ENCODE measurements at regions not wholly inside any gene's neighbourhood (a gene's known extent, or its start where the extent isn't known, plus 50 kb on each side); places are given as distances from the start of the nearest gene placed in this dataset.

GRCh38 chr22:25354456-25354855, 135.0 kb downstream of the CRYBB2 start (continued):
- TF ChIP-seq FOXA1 (IDR thresholded peaks at IDR 0.05) (no peak), NR2F2 (IDR thresholded peaks at IDR 0.05) (no peak)

- H3K27me3 ChIP-seq (ENCODE audit: control insufficient read depth in 4 of 4, insufficient read depth in 4 of 4, low read length in 3 of 4) = no peaks in the 10 kb centered on the region
- no peak for DNase-seq (ENCODE audit: low spot score)
- WGBS = 91% methylated on average over 10 of the region's 10 CpGs
- H3K4me3 ChIP-seq (ENCODE audit: low read depth in 1 of 3, low read length in 3 of 3) = no peak overlapping the region
- H3K4me1 ChIP-seq (ENCODE audit: control insufficient read depth in 4 of 4, insufficient read depth in 4 of 4, low read length in 3 of 4) = no peaks in the 10 kb centered on the region
- H3K27ac ChIP-seq (ENCODE audit: low read depth in 1 of 2, low read length in 2 of 2) = no peak overlapping the region
- no peak overlapping the region for H3K9ac ChIP-seq (ENCODE audit: low read depth in 1 of 2, low read length in 2 of 2)
- no peaks in the 10 kb centered on the region for H3K9me3 ChIP-seq (ENCODE audit: control insufficient read depth in 4 of 4, low read length in 3 of 4)
- no peak for TF ChIP-seq FOXA2 (IDR thresholded peaks at IDR 0.05)
- no peak for TF ChIP-seq YY1 (IDR thresholded peaks at IDR 0.05)
- TF ChIP-seq FOXA1 (IDR thresholded peaks at IDR 0.05) = no peak
- TF ChIP-seq CTCF (IDR thresholded peaks at IDR 0.05; ENCODE audit: low read depth, low read length, missing input control) = no peak
- TF ChIP-seq NR2F2 (IDR thresholded peaks at IDR 0.05) = no peak
- TF ChIP-seq HNF4A (conservative IDR thresholded peaks at IDR 0.05) = no peak
- TF ChIP-seq SP1 (IDR thresholded peaks at IDR 0.05) = no peak
- TF ChIP-seq ATF3 (IDR thresholded peaks at IDR 0.05) = no peak
- TF ChIP-seq GABPA (IDR thresholded peaks at IDR 0.05 in 1 of 2, conservative IDR thresholded peaks at IDR 0.05 in 1 of 2) = no peak
- no peak for TF ChIP-seq TAF1 (conservative IDR thresholded peaks at IDR 0.05)
- TF ChIP-seq ZBTB33 (IDR thresholded peaks at IDR 0.05) = no peak
- H3K36me3 ChIP-seq (ENCODE audit: control insufficient read depth in 4 of 4, insufficient read depth in 3 of 4, low read depth in 1 of 4, low read length in 3 of 4) = peaks cover 23 to 53% (median 24%) of the 10 kb centered on the region in 4 donors
Measured at GRCh38 chr22:25357132-25357455, 137.7 kb downstream of the CRYBB2 start.

- H3K27me3 ChIP-seq (ENCODE audit: control insufficient read depth in 4 of 4, insufficient read depth in 4 of 4, low read length in 3 of 4) = no peaks in the 10 kb centered on the region
- DNase-seq (ENCODE audit: low spot score) = no peak
- 90% methylated on average over 7 of the region's 7 CpGs for WGBS
- no peak overlapping the region for H3K27ac ChIP-seq (ENCODE audit: low read depth in 1 of 2, low read length in 2 of 2)
- H3K4me1 ChIP-seq (ENCODE audit: control insufficient read depth in 4 of 4, insufficient read depth in 4 of 4, low read length in 3 of 4) = no peaks in the 10 kb centered on the region
- no peak for TF ChIP-seq CTCF (IDR thresholded peaks at IDR 0.05; ENCODE audit: low read depth, low read length, missing input control)
- no peak for TF ChIP-seq REST (IDR thresholded peaks at IDR 0.05)
- TF ChIP-seq ATF3 (IDR thresholded peaks at IDR 0.05) = no peak
- TF ChIP-seq TAF1 (conservative IDR thresholded peaks at IDR 0.05) = no peak
- TF ChIP-seq MAX (IDR thresholded peaks at IDR 0.05) = no peak
- no peak for TF ChIP-seq RXRA (IDR thresholded peaks at IDR 0.05)
- TF ChIP-seq NR2F2 (IDR thresholded peaks at IDR 0.05) = no peak
- H3K4me3 ChIP-seq (ENCODE audit: low read depth in 1 of 3, low read length in 3 of 3) = no peak overlapping the region
- no peak overlapping the region for H3K9ac ChIP-seq (ENCODE audit: low read depth in 1 of 2, low read length in 2 of 2)
- H3K36me3 ChIP-seq (ENCODE audit: control insufficient read depth in 4 of 4, insufficient read depth in 3 of 4, low read depth in 1 of 4, low read length in 3 of 4) = peaks cover 18 to 49% (median 20%) of the 10 kb centered on the region in 4 donors
- no peaks in the 10 kb centered on the region for H3K9me3 ChIP-seq (ENCODE audit: control insufficient read depth in 4 of 4, low read length in 3 of 4)
Measured at GRCh38 chr22:25357606-25358420, 138.4 kb downstream of the CRYBB2 start.
